K562 (cell line): ENCODE measurements at regions not wholly inside any gene's neighbourhood (a gene's known extent, or its start where the extent isn't known, plus 50 kb on each side); places are given as distances from the start of the nearest gene placed in this dataset.

Experiments
- ATAC-seq: fragments of 200-7000 bp; cut with Tn5 transposase; 3 replicates; pipeline ENCODE4 v1.9.1; 2020; ENCODE audit warnings: moderate library complexity
- BruUV-seq: library from RNA; stranded (reverse); fragments of 400-500 nt; replicated peaks from 2 replicates; lab custom pipeline; 2021; lab: Mats Ljungman, UMichigan
- CTCF ChIA-PET: fragments of 300-600 bp; formaldehyde crosslinking; extraction: SDS; loops from one replicate; lab custom pipeline; 2021; ENCODE audit warnings: low intra/inter-chr PET ratio; lab: Yijun Ruan, JAX
- POLR2A ChIA-PET: fragments of 300-600, 350-650 bp; sonication (Branson Sonifier 250); formaldehyde crosslinking; extraction: SDS; loops from one replicate; lab custom pipeline; 2021; ENCODE audit warnings: antibody characterized with exemption, inconsistent platforms; lab: Yijun Ruan, JAX
- DNase-seq, 4 experiments: peaks; one replicate each; pipeline versions ENCODE4 v3.0.0 to v3.0.0-alpha.2; 2011 to 2018; ENCODE audit warnings: low spot score in 3 of 4, mixed read lengths in 3 of 4; ENCODE audit errors: extremely low read depth in 1 of 4
- FAIRE-seq: peaks from 2 replicates; lab custom pipeline; 2011; peaks lifted over from hg19 to GRCh38; lab: Jason Lieb, UNC
- H2AFZ ChIP-seq: 2 replicates; pipeline ENCODE4 v1.6.0; 2011; ENCODE audit warnings: low read depth, low read length, control low read depth, inconsistent platforms
- H3K27ac ChIP-seq: fragments of 200-600 bp; 3 replicates; pipeline ENCODE4 v1.8.0; 2011; ENCODE audit warnings: low read depth, mild to moderate bottlenecking, control low read depth, inconsistent platforms, low read length, moderate library complexity, mixed read lengths; ENCODE audit errors: extremely low read depth
- H3K27me3 ChIP-seq, 2 experiments: fragments of 300-600 bp in 1 of 2; 2 replicates in 1 of 2; 3 replicates in 1 of 2; pipeline versions ENCODE4 v1.6.0 to v1.8.0; 2011; ENCODE audit warnings: inconsistent platforms in 2 of 2, low read length in 2 of 2, mild to moderate bottlenecking in 1 of 2, mixed read lengths in 1 of 2, moderate library complexity in 1 of 2; ENCODE audit not compliant: control insufficient read depth in 2 of 2, insufficient read depth in 2 of 2
- H3K36me3 ChIP-seq: fragments of 300-600 bp; 3 replicates; pipeline ENCODE4 v1.8.0; 2011; ENCODE audit warnings: mild to moderate bottlenecking, low read length, inconsistent platforms; ENCODE audit not compliant: control insufficient read depth, insufficient read depth
- H3K4me1 ChIP-seq, 2 experiments: fragments of 200-600 bp in 1 of 2; replicated peaks in 1 of 2; 2 replicates in 1 of 2; 3 replicates in 1 of 2; pipeline versions ENCODE4 v1.5.1 to v1.8.0; 2011; ENCODE audit warnings: inconsistent platforms in 2 of 2, low read length in 2 of 2, mild to moderate bottlenecking in 1 of 2, mixed read lengths in 1 of 2, moderate library complexity in 1 of 2; ENCODE audit not compliant: control insufficient read depth in 2 of 2, insufficient read depth in 2 of 2
- H3K4me2 ChIP-seq: 2 replicates; pipeline ENCODE4 v1.6.1; 2011; ENCODE audit warnings: low read length, control low read depth, inconsistent platforms, mixed read lengths; ENCODE audit not compliant: insufficient read depth
- H3K4me3 ChIP-seq: fragments of 200-600 bp; sonication (generic), shearing (Covaris generic); 2 replicates; pipeline ENCODE4 v1.5.1; 2016; ENCODE audit warnings: control low read depth, inconsistent platforms
- H3K79me2 ChIP-seq: fragments of 200-600 bp; 3 replicates; pipeline ENCODE4 v1.8.0; 2011; ENCODE audit warnings: low read length, inconsistent platforms; ENCODE audit not compliant: control insufficient read depth, insufficient read depth
- H3K9ac ChIP-seq, 2 experiments: 2 replicates each; pipeline versions ENCODE4 v1.6.0 to v1.6.1; 2011; ENCODE audit warnings: low read depth in 2 of 2, low read length in 2 of 2, control low read depth in 1 of 2, inconsistent platforms in 1 of 2, mild to moderate bottlenecking in 1 of 2, mixed read lengths in 1 of 2; ENCODE audit not compliant: insufficient read depth in 1 of 2
- H3K9me1 ChIP-seq: one replicate; pipeline ENCODE4 v1.6.0; 2011; ENCODE audit warnings: inconsistent platforms, mild to moderate bottlenecking, low read length, moderate library complexity; ENCODE audit not compliant: control insufficient read depth, insufficient read depth
- H3K9me3 ChIP-seq: replicated peaks from 2 replicates; pipeline ENCODE4 v1.5.1; 2011; ENCODE audit warnings: low read depth, low read length, inconsistent platforms; ENCODE audit not compliant: control insufficient read depth, insufficient read depth
- H4K20me1 ChIP-seq: replicated peaks from 2 replicates; pipeline ENCODE4 v1.6.1; 2011; ENCODE audit warnings: low read length, inconsistent platforms, mixed read lengths; ENCODE audit not compliant: control insufficient read depth, insufficient read depth
- BDP1 ChIP-seq: IDR thresholded peaks from 3 replicates; pipeline ENCODE4 v1.6.1; 2011; ENCODE audit not compliant: insufficient read length, insufficient read depth
- HSF4 ChIP-seq: fragments of 250-450 bp; sonication (Bioruptor Pico); IDR thresholded peaks from 2 replicates; pipeline ENCODE4 v2.1.2; 2022; ENCODE audit warnings: mild to moderate bottlenecking, moderate library complexity, borderline replicate concordance
- STAT5A ChIP-seq: IDR thresholded peaks from 2 replicates; pipeline ENCODE4 v1.6.1; 2012; ENCODE audit warnings: low read length, inconsistent platforms, borderline replicate concordance
- TEAD4 ChIP-seq, 2 experiments: sonication (generic) in 1 of 2; formaldehyde crosslinking in 1 of 2; IDR thresholded peaks; 2 replicates each; pipeline versions ENCODE4 v1.6.1 to v1.8.0; 2012 to 2022; ENCODE audit warnings: borderline replicate concordance in 1 of 2, inconsistent platforms in 1 of 2, low read length in 1 of 2, mild to moderate bottlenecking in 1 of 2, missing genetic modification reagents in 1 of 2
- ZNF699 ChIP-seq: fragments of 250-450 bp; sonication (Bioruptor Pico); IDR thresholded peaks from 2 replicates; pipeline ENCODE4 v1.8.0; 2021; ENCODE audit warnings: mild to moderate bottlenecking, moderate library complexity; ENCODE audit not compliant: insufficient replicate concordance
- WGBS: fragments of 100-300 bp; shearing (Covaris generic); methylation state at CpG from one replicate; pipeline ENCODE4 v1.1.6; 2016; ENCODE audit warnings: low coverage, mixed read lengths; ENCODE audit not compliant: insufficient coverage; ENCODE audit errors: missing lambda C conversion rate; 5-methylcytosine and 5-hydroxymethylcytosine counted together
- in situ Hi-C: fragments of 300-500 bp; cut with MboI; formaldehyde crosslinking; loops from 4 replicates; pipeline ENCODE4 v1.15.0; 2018; ENCODE audit warnings: inconsistent platforms, mixed read lengths
- intact Hi-C: fragments of 100-400 bp; cut with micrococcal nuclease; formaldehyde crosslinking; loops from 2 replicates; pipeline ENCODE4 v1.14.2; 2022
- TF ChIP-seq, protein P1 (sequence below): fragments of 200-800 bp; sonication (Bioruptor generic); IDR thresholded peaks from 2 replicates; pipeline ENCODE4 v1.6.1; 2017; ENCODE audit warnings: missing genetic modification characterization, missing compliant biosample characterization
- TF ChIP-seq, protein P2 (sequence below): fragments of 450-650 bp; IDR thresholded peaks from 2 replicates; pipeline ENCODE4 v1.6.1; 2016; ENCODE audit warnings: mild to moderate bottlenecking, moderate library complexity
- TF ChIP-seq, protein P3 (sequence below): sonication (generic); formaldehyde crosslinking; IDR thresholded peaks from 2 replicates; pipeline ENCODE4 v1.8.1; 2023; ENCODE audit warnings: mild to moderate bottlenecking, missing genetic modification reagents

- BruUV-seq, result no TSS peak
- ChIA-PET CTCF (no interaction called here), POLR2A (no interaction called here)
- Histone ChIP-seq H3K4me1 (no peaks in the 10 kb centered on the region), H3K27ac (no peak overlapping the region), H3K4me3 (no peak overlapping the region), H3K9ac (no peak overlapping the region), H3K79me2 (no peaks in the 10 kb centered on the region), H3K4me2 (no peak overlapping the region), H3K9me1 (no peaks in the 10 kb centered on the region), H3K27me3 (no peaks in the 10 kb centered on the region), H2AFZ (no peak overlapping the region), H3K9me3 (no peaks in the 10 kb centered on the region), H4K20me1 (no peaks in the 10 kb centered on the region), H3K36me3 (no peaks in the 10 kb centered on the region)
- DNase-seq, result no peak
- in situ Hi-C loops, result no loop called here
- intact Hi-C loops, result no loop called here
- ATAC-seq, result no peak
- FAIRE-seq, result no peak
- 5% methylated on average over 4 of the region's 4 CpGs for WGBS
- no peak for TF ChIP-seq TEAD4 (IDR thresholded peaks at IDR 0.05; ENCODE audit: low read length)
- TF ChIP-seq TEAD4 (CRISPR knock-in tag; IDR thresholded peaks at IDR 0.05; ENCODE audit: borderline replicate concordance), result no peak
- TF ChIP-seq, protein P1, sequence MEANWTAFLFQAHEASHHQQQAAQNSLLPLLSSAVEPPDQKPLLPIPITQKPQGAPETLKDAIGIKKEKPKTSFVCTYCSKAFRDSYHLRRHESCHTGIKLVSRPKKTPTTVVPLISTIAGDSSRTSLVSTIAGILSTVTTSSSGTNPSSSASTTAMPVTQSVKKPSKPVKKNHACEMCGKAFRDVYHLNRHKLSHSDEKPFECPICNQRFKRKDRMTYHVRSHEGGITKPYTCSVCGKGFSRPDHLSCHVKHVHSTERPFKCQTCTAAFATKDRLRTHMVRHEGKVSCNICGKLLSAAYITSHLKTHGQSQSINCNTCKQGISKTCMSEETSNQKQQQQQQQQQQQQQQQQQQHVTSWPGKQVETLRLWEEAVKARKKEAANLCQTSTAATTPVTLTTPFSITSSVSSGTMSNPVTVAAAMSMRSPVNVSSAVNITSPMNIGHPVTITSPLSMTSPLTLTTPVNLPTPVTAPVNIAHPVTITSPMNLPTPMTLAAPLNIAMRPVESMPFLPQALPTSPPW, result no peak
- no peak for TF ChIP-seq ZNF699
- TF ChIP-seq STAT5A, result no peak
- TF ChIP-seq, protein P2, sequence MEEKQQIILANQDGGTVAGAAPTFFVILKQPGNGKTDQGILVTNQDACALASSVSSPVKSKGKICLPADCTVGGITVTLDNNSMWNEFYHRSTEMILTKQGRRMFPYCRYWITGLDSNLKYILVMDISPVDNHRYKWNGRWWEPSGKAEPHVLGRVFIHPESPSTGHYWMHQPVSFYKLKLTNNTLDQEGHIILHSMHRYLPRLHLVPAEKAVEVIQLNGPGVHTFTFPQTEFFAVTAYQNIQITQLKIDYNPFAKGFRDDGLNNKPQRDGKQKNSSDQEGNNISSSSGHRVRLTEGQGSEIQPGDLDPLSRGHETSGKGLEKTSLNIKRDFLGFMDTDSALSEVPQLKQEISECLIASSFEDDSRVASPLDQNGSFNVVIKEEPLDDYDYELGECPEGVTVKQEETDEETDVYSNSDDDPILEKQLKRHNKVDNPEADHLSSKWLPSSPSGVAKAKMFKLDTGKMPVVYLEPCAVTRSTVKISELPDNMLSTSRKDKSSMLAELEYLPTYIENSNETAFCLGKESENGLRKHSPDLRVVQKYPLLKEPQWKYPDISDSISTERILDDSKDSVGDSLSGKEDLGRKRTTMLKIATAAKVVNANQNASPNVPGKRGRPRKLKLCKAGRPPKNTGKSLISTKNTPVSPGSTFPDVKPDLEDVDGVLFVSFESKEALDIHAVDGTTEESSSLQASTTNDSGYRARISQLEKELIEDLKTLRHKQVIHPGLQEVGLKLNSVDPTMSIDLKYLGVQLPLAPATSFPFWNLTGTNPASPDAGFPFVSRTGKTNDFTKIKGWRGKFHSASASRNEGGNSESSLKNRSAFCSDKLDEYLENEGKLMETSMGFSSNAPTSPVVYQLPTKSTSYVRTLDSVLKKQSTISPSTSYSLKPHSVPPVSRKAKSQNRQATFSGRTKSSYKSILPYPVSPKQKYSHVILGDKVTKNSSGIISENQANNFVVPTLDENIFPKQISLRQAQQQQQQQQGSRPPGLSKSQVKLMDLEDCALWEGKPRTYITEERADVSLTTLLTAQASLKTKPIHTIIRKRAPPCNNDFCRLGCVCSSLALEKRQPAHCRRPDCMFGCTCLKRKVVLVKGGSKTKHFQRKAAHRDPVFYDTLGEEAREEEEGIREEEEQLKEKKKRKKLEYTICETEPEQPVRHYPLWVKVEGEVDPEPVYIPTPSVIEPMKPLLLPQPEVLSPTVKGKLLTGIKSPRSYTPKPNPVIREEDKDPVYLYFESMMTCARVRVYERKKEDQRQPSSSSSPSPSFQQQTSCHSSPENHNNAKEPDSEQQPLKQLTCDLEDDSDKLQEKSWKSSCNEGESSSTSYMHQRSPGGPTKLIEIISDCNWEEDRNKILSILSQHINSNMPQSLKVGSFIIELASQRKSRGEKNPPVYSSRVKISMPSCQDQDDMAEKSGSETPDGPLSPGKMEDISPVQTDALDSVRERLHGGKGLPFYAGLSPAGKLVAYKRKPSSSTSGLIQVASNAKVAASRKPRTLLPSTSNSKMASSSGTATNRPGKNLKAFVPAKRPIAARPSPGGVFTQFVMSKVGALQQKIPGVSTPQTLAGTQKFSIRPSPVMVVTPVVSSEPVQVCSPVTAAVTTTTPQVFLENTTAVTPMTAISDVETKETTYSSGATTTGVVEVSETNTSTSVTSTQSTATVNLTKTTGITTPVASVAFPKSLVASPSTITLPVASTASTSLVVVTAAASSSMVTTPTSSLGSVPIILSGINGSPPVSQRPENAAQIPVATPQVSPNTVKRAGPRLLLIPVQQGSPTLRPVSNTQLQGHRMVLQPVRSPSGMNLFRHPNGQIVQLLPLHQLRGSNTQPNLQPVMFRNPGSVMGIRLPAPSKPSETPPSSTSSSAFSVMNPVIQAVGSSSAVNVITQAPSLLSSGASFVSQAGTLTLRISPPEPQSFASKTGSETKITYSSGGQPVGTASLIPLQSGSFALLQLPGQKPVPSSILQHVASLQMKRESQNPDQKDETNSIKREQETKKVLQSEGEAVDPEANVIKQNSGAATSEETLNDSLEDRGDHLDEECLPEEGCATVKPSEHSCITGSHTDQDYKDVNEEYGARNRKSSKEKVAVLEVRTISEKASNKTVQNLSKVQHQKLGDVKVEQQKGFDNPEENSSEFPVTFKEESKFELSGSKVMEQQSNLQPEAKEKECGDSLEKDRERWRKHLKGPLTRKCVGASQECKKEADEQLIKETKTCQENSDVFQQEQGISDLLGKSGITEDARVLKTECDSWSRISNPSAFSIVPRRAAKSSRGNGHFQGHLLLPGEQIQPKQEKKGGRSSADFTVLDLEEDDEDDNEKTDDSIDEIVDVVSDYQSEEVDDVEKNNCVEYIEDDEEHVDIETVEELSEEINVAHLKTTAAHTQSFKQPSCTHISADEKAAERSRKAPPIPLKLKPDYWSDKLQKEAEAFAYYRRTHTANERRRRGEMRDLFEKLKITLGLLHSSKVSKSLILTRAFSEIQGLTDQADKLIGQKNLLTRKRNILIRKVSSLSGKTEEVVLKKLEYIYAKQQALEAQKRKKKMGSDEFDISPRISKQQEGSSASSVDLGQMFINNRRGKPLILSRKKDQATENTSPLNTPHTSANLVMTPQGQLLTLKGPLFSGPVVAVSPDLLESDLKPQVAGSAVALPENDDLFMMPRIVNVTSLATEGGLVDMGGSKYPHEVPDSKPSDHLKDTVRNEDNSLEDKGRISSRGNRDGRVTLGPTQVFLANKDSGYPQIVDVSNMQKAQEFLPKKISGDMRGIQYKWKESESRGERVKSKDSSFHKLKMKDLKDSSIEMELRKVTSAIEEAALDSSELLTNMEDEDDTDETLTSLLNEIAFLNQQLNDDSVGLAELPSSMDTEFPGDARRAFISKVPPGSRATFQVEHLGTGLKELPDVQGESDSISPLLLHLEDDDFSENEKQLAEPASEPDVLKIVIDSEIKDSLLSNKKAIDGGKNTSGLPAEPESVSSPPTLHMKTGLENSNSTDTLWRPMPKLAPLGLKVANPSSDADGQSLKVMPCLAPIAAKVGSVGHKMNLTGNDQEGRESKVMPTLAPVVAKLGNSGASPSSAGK, result no peak
- no peak for TF ChIP-seq HSF4
- TF ChIP-seq BDP1, result no peak
- TF ChIP-seq, protein P3, sequence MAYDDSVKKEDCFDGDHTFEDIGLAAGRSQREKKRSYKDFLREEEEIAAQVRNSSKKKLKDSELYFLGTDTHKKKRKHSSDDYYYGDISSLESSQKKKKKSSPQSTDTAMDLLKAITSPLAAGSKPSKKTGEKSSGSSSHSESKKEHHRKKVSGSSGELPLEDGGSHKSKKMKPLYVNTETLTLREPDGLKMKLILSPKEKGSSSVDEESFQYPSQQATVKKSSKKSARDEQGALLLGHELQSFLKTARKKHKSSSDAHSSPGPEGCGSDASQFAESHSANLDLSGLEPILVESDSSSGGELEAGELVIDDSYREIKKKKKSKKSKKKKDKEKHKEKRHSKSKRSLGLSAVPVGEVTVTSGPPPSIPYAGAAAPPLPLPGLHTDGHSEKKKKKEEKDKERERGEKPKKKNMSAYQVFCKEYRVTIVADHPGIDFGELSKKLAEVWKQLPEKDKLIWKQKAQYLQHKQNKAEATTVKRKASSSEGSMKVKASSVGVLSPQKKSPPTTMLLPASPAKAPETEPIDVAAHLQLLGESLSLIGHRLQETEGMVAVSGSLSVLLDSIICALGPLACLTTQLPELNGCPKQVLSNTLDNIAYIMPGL, result no peak
Observed at GRCh38 chr13:73336773-73337172, 278.0 kb downstream of the KLF5 start.
